Astrocyte (in vitro differentiated cells and primary cell): ENCODE measurements at regions not wholly inside any gene's neighbourhood (a gene's known extent, or its start where the extent isn't known, plus 50 kb on each side); places are given as distances from the start of the nearest gene placed in this dataset.

ENCODE experiments used
- EZH2 ChIP-seq: IDR thresholded peaks from 2 replicates; pipeline ENCODE4 v1.6.1; 2012; ENCODE audit warnings: mild to moderate bottlenecking, low read length, inconsistent platforms; ENCODE audit not compliant: insufficient read depth
- TF ChIP-seq, protein P1 (sequence below): IDR thresholded peaks from 2 replicates; pipeline ENCODE4 v1.5.1; 2011; ENCODE audit warnings: low read depth, mild to moderate bottlenecking, inconsistent platforms, low read length, moderate library complexity; ENCODE audit not compliant: insufficient read depth

DNA sequence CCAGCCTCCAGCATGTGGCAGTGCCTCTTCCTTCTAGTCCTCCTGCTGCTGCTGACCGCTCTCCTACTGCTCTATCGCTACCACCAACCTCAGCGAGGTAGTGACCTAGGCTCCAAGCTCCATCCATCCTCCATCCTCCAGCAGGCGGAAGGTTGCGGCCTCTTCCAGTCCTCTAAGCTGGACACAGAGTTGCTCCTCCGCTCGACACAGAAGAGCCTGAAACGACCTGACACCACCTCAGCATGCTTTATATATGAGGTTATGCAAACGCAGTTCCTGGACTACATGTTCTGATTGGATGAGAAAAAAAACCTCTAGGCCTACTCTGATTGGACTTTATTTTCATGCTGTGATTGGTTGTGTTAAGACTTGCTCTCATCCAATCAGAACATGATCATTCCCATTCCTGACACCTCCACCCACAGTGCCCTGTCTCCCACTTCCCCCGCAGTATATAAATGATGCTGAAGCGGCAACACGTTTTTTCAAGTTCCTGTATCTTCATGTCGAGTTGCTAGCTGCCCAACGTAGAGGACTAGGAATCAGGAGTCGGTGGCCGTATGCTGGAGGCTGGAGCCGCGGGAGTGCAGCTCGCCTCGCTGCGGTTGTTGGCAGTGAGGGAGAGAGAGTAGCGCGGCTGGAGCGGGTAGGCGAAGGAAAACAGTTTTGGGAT is 398.1 kb downstream of the KCNJ18 start:
- TF ChIP-seq, protein P1, sequence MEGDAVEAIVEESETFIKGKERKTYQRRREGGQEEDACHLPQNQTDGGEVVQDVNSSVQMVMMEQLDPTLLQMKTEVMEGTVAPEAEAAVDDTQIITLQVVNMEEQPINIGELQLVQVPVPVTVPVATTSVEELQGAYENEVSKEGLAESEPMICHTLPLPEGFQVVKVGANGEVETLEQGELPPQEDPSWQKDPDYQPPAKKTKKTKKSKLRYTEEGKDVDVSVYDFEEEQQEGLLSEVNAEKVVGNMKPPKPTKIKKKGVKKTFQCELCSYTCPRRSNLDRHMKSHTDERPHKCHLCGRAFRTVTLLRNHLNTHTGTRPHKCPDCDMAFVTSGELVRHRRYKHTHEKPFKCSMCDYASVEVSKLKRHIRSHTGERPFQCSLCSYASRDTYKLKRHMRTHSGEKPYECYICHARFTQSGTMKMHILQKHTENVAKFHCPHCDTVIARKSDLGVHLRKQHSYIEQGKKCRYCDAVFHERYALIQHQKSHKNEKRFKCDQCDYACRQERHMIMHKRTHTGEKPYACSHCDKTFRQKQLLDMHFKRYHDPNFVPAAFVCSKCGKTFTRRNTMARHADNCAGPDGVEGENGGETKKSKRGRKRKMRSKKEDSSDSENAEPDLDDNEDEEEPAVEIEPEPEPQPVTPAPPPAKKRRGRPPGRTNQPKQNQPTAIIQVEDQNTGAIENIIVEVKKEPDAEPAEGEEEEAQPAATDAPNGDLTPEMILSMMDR: no peak
- TF ChIP-seq EZH2: no peak
